NCI-H2196 treated with DMSO at 0.1 percent for 48 hours (cell line): ENCODE measurements at regions not wholly inside any gene's neighbourhood (a gene's known extent, or its start where the extent isn't known, plus 50 kb on each side); places are given as distances from the start of the nearest gene placed in this dataset.

Experiments
- DNase-seq: peaks from one replicate; lab custom pipeline; 2025; ENCODE audit not compliant: unreplicated experiment; lab: John Stamatoyannopoulos, UW

DNA sequence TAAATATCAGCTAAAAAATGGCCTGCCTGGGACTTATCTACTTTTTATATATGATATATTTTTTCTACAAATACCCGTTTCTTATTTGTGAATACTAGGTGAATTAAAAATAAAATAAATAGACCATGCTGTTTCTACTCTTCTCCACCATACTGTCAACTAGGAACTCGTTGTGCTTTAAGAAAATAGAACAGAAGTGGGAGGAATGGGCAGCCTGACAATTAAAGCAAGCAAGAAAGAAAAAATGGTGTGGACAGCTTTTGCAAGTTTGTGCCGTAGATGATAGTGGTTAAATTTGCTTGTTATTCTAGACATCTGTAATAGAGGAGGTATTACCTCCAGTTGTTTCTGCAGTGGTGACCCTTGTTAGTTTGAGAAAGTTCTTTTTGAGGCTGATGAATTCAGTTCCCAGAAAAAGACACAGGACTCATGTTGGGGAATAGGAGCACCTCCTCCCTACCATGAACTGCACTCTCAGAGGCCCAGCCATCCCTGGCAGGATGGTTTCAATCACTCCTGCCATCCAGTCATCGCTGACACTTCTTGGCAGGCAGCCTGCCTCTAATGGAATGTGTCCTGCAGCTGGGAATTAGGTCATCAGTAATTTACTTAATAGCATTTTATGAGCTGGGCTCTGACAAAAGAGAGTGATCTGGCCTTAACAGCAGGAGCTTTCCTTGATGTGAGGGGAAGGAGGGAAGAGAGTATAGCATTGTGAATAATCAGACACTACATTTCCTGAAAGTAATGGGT is 105.0 kb upstream of the GAP43 start:
- DNase-seq, result peak; percentile 65

DNA sequence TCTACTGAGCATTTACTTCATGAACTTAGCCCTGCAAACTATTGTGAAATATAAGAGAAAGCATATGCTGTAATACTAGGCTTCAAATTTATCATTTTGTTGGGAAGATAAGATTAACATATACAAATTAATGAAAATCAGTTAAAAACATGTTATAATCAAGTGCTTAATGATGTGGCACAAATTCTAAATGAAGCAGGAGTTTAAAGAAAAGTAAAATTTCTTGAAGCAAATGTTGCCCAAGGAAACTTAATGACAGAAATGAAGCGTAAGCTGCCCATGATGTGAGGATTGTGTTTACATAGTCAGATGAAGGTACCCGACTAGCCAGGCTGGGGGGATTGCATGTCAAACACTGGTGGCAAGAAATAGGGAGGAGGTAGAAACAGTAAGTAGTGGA is 103.1 kb upstream of the GAP43 start:
- no peak for DNase-seq

DNA sequence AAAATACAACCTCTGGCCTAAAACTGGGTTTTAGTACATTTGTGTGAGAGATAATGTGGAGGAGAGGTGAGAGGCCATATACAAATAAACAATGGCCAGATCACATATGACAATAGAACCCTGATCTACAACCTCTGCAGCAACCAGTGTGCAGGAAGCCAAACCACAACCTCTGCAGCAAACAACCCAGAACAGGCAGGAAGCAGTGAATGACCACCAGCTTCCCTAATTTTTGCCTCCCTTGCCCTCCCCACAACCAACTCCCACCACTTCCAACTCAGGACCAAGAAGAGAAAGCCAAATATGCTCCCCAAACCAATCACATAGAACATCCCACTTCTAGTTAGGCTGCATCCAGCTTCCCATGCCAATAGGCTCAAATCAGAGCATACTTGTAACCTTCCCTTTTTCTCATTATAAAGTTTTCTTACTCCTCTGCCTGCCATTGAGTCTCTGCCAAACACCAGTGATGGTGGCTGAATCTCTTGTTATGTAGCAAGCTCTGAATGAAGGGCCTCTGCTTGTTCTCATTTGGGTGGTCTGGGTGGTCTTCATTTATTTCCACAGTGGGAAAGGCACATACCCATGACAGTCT is 102.6 kb upstream of the GAP43 start:
- DNase-seq, result no peak

DNA sequence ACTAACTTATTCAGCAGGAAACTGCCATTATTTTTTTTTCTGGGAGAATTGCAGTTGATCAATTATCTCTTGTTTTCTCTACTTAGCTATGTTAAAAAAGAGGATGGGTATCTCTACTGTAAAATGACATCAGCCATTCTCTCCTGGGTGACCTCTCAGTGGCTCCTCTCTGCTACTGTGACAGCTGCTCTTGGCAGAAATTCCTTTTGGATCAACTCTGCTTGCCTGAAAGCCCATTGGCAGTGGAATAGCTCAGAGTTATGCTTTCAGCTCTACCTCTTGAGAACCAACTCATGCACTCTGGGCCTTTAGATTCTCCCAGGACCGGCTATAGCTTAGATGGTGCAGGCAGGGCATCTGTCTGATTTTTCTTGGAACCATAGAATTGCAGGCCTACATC is 99.9 kb upstream of the GAP43 start:
- no peak for DNase-seq

DNA sequence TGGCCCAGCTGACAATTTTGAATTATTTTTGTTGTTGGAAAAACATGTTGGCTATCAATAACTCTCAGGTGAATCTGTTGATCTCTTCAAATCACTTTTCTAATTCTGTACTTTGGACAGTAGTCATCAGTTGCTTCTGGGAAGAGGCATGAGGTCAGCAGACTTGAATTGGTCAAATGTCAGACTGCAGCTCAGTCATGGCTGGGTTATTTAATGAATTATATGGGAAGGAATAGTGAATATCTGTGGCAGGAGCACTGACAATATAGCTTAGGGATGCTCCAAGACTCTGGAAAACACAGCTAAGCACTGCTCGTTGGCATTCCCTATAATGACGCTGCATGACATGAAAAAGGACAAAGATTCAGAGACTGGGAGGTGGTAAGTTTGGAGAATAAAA is 98.8 kb upstream of the GAP43 start:
- DNase-seq, result no peak

DNA sequence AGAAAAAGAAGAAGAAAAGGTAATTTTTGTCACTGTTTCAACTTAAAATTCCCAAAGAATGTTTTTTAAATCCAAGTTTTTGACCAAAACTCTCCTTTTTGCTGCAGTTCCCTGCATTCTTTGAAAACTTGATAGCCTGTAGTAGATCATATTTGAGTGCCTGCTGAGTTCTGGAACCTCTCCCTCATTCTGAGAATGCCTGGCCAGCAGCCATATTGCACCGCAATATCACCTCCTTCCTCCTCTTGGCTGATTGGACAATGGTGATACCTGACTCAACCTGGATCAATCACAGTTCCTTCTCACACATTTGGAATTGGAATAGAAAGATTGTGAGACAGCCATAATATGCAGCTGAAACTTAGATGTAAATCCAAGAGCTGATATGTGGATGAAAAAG is 97.6 kb upstream of the GAP43 start:
- DNase-seq, result no peak

DNA sequence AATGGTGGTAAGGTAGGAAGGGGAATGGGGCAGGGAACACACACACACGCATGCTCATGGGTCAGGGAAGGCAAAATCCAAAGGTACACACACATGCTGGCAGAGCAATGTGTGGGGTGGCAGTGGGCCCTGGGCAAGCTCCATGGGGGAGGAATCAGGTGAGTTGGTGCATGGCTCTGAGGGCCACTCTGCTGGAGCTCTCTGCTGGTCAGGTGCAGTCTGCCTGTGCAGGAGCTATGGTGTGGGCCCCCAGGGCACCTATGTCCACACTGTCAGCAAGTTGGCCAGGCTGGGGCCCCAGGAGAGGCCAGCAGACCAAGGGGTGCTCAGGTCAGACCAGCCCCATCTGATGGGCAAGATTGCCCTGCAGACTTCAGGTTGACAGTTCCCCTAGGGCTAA is 90.1 kb upstream of the GAP43 start:
- DNase-seq, result no peak

DNA sequence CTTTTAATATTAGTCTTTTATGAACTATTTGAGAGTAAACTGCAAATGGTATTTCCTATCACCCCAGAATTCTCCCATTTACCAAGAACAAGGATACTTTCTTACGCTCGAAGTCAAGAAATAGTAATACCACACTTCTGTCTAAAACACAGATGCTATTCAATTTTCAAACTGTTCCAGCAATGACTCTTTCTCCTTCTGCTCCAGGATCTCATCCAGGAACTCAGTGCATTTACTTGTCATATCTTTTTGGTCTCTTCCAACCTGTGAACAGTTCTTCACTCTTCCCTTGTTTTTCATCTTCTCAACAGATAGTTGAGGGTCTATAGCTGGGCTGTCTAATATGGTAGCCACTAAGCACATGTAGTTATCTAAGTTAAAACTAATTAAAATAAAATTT is 87.1 kb upstream of the GAP43 start:
- DNase-seq, result no peak

DNA sequence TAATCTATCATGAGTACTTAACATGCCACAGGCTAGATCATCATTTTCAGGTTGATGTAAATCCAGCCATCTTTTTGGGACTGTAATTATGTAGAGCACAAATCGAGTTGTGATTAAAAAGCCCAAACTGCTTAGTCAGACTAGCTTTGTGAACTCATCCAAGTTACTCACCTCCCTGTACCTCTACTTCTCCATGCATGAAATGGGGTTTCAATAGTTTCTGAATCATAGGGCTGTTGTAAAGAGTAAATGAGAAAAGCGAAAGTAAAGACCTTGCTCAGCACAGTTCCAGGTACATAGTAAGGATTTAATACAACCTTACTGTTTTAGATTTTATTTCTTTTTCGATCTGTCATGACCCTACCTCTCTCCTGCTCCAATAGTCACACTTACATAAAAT is 85.6 kb upstream of the GAP43 start:
- DNase-seq, result no peak

DNA sequence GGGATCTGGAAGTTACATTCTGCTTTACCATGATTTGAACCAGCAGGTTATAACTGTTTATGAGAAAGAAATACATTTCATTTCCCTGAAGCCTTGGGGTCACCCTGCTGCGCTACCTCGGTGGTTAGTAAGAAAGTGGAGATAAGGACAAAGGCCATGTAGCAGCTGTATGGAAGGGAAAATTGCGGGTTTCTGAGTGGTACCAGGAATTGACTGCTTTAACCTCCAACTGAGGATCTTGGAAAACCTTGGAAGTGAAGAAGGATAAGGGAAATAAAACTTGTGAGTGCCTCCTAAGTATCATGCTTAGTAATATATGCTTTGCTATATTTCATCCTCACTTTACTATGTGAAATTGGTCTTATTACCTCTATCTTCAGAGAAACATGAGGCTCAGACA is 76.1 kb upstream of the GAP43 start:
- DNase-seq, result no peak

DNA sequence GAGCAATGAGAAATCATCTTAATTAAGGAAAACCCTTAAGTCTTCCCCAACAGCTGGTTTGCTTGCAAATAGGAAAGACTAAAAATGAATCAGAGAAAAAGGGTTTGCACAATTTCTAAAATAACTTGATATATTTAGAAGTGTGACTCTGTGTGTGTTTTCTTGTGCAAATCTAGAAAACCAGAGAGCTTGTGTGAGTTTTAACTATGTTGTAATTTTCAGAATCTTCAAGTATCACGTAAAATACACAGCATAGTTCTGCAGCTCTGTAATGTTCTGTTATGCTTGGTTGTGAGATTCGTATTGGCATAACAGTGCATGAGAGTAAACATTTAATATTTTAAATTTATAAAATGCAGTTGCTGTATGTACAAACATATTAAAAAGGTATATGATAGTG is 74.7 kb upstream of the GAP43 start:
- DNase-seq, result no peak

DNA sequence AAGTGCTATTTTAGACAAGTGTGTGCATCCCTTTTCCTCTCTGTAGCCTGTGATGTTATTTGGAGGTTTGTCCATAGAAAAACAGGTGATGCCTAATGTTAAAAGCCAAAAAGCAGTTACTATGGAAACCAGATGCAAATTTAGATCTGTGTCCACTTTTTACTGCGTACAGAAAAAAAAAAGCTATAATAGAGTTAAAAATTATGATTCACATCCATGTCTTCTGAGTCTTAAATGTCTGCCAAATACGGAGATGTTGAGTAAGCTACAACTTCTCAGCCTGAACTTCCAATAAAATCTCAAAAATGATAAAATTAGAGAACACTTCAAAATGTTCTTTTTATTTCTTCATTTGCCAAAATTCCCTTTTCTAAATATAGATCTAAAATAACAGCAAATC is 74.2 kb upstream of the GAP43 start:
- DNase-seq, result no peak

DNA sequence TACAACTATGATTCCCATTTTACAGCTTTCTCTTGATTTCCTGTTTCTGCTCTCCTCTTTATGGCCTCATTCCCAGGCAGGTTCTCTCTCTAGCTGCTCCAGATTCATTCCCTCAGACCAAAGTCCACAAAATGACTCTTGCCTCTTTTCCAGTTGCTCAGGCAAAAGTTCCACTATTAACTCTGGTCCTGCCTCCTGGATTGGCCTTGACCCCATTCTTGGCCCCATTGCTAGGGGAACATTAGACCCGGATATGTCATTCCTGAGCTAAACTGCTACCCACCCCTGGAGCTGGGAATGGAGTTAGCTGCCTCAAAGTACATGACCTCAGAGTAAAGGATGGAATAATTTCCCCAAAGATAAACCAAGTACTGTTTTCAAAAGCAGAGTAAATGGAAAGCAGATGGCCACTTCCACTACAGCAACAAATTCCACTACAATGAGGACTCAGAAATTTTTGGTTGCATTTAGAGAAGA is 73.0 kb upstream of the GAP43 start:
- no peak for DNase-seq

DNA sequence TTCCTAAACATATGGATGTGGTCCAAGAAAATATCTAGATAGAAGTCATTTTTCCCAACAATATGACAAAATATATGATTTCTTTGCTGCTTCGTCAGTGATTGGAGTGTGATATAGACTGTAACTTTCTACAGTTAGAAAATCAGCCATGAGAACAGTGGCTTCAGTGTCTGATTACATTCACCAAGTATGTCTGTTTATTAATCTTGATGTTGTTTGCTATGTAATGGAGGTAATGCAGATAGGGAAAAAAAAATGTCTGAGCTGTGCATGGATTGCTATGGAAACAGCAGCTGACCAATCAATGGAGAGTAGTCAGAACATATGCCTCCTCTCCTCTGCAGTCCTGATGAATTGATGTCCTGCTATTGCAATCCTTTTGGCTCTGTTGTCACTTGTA is 72.3 kb upstream of the GAP43 start:
- DNase-seq, result no peak

DNA sequence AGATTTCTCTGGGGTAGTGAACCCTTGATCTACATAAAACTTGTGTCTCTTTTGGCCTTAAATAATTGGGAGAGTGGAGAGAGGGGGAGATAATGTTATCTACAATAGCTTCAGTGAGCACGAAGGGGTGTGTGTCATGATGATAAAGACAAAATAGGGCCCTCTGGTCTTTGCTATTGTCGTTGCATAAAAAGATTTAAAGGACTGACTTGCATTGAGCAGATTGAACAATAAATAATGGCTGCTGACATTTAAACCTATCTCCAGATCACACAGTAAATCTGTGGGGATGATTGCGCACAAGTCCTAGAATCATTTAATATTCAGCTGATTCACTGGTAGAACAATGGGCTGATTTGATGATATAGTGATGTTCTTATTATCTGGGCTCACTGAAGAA is 71.3 kb upstream of the GAP43 start:
- no peak for DNase-seq

DNA sequence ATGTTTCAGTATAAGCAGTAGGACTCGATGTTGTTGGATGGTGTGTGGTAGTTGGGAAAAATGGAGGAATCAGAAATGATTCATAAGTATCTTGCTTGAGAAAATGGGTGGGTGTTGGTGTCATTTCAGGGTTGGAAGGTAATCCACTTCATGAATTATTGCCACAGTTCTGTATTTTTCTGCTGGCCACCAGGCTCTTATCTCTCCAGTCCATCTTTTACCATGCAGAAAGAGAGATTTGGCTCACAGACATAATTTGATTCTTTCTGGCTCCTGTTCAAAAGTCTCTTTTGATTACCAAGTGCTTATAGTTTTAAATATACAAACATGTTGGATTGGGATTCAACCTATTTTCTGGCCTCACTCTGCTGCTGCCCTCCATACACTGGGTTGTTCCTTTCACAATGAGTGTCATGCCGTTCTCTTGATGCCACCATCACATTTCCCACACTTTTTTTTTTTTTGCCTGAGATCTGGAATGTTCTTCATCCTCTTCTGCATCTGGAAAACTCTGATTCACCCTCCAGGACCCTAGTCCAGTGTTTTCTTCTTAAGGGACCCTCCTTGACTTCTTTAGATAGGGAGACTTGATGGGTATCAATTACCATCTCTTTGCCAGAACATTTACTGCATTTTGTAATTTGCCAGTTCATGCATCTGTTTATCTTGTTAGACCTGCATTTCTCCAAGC is 69.4 kb upstream of the GAP43 start:
- DNase-seq, result peak; percentile 14

DNA sequence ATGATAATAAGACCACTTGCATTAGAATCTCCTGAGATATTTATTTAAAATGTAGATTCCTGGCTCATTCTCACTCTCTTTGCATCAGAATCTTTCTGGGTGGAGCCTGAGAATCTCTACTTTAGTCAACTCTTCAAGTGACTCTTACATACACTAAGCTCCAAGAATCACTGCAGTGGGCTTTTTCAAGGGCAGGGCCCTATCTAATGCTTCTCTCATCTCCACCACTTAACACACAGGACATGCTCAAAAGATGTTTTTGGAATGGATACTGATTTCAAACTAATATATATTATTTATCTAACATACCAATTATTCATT is 68.9 kb upstream of the GAP43 start:
- no peak for DNase-seq

DNA sequence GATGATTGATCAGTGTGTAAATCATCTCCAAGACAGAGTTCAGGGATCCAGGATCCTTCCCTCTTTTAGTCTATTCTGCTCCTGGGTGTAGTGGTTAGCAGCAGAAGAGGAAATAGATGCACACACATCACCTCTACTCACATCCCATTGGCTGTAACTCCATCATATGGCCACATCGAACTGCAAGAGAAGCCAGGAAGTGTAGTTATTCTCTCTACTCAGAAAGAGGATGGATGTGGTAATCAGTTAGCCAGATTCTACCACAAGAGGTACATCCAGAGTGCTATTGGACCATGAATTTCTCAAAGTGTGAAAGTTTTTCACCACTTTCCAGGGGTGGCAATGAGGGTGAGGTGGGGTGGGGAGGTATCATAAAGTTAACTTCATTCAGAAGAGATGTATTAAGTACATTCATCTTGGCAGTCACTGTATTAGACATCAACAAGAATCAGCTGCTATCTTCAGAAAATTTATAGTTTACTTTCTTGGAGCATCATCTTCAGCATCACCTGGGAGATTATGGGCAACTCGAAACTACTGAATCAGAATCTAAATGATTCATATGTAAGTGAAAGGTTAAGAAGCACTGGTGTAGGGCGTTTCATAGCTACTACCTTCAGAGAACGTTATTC is 60.6 kb upstream of the GAP43 start:
- no peak for DNase-seq

DNA sequence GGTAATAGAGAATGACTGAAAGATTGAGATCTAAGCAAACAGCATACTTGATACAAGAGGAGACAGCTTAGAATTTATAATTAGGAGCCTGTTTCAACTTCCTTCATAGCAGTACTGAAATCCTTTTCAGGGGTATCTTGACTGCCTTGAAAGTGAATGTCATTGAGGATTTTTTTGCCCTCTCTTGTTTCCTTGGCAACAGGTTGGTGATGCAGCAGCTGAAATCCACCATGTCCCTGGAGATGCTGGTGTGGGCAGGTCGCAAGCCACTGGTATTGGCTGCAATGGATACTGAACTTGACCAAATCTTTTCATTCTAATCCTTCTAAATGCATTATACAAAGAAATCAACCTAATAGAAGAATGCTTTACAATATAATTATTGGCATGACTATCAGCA is 59.3 kb upstream of the GAP43 start:
- no peak for DNase-seq

DNA sequence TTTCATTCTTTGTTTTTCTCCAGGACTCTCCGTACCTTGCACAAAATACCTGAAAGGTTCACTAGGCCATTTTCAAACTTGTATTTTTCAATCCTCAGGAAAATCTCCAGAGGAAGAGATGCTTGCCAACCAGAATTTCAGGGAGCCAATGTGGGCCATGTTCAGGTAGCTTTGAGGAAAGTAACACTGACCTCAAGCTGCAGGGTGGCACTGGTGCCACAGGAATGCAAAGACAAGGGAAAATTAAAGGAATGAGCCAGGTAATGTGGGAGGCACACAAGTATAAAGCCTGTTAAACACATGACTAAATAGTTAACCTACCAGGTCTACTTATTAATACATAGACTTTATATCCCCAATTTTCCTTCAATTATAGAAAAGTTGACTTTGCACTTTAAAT is 51.9 kb upstream of the GAP43 start:
- peak; percentile 23 for DNase-seq
